ENCODE measurements at regions not wholly inside any gene's neighbourhood (a gene's known extent, or its start where the extent isn't known, plus 50 kb on each side); places are given as distances from the start of the nearest gene placed in this dataset.

DNA sequence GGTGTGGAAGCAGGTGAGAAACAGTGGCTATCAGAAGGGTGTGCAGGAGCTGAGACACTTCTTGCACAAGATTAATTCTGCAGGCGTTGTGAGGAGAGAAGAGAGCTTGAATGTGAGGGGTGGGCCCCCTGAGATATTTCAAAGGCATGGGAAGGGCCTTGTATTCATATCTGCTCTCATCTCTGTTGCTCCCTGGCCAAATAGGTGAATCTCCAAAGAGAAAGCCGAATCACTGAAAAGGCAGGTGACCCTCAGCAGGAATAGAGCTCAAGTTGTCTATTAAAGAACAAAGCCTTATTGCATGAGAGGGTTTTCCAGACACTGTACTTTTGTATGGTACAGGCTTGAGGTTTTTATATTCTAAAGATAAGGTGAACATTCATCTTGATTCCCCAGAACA lies 373.1 kb downstream of the TMEM114 start:
- CTCF ChIA-PET: no interaction called here
- ATAC-seq: no peak

More for the DNA sequence above, 373.1 kb downstream of the TMEM114 start:
- no peak overlapping the region for H3K27ac ChIP-seq (ENCODE audit: low read depth, low read length)
- no peak overlapping the region for H2AFZ ChIP-seq (ENCODE audit: low read depth, low read length, poor library complexity, severe bottlenecking)
- no peaks in the 10 kb centered on the region for H3K4me1 ChIP-seq (ENCODE audit: control insufficient read depth in 1 of 2, insufficient read depth in 2 of 2, low read length in 2 of 2)
- H3K4me3 ChIP-seq (replicated peaks in 1 of 2; ENCODE audit: low read depth in 1 of 2, low read length in 2 of 2): no peak overlapping the region
- H3K9me3 ChIP-seq (ENCODE audit: control insufficient read depth in 1 of 2, insufficient read depth in 1 of 2, low read depth in 1 of 2, low read length in 2 of 2): peaks cover 0 to 8% of the 10 kb centered on the region in 2 experiments; a peak in 2 of 4 replicates
- no peaks in the 10 kb centered on the region for H3K9me2 ChIP-seq (ENCODE audit: insufficient read depth)
- POLR2A ChIA-PET: no interaction called here
- no peaks in the 10 kb centered on the region for H3K79me2 ChIP-seq (ENCODE audit: insufficient read depth, low read length)
- no peak overlapping the region for H3K9ac ChIP-seq (ENCODE audit: low read length)
- no peaks in the 10 kb centered on the region for H3K27me3 ChIP-seq (ENCODE audit: insufficient read depth, low read length)
- no peaks in the 10 kb centered on the region for H4K20me1 ChIP-seq (ENCODE audit: insufficient read depth)
- H3K4me2 ChIP-seq (ENCODE audit: low read length): no peak overlapping the region
- RAD21 ChIA-PET (ENCODE audit: low non-redundant PET in 1 of 2, low total read pairs in 2 of 2, uncharacterized antibody in 2 of 2, unreplicated experiment in 2 of 2): no interaction called here
- intact Hi-C loops (cut with micrococcal nuclease): no loop called here
- no peak for DNase-seq (ENCODE audit: low read depth, low spot score)
- no TSS peak for BruUV-seq (replicated peaks)
- H3K36me3 ChIP-seq (ENCODE audit: control insufficient read depth in 1 of 2, insufficient read depth in 2 of 2, low read length in 2 of 2): no peaks in the 10 kb centered on the region
- TF ChIP-seq EZH2 (IDR thresholded peaks at IDR 0.05) (no peak), SIN3A (IDR thresholded peaks at IDR 0.05; ENCODE audit: low read depth) (no peak), EGR1 (IDR thresholded peaks at IDR 0.05; ENCODE audit: low read depth) (no peak), CBX3 (IDR thresholded peaks at IDR 0.05; ENCODE audit: low read depth) (no peak), SP1 (IDR thresholded peaks at IDR 0.05; ENCODE audit: low read depth) (no peak)
- TF ChIP-seq, protein P1, sequence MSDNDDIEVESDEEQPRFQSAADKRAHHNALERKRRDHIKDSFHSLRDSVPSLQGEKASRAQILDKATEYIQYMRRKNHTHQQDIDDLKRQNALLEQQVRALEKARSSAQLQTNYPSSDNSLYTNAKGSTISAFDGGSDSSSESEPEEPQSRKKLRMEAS (IDR thresholded peaks at IDR 0.05): no peak
- TF ChIP-seq, protein P2, sequence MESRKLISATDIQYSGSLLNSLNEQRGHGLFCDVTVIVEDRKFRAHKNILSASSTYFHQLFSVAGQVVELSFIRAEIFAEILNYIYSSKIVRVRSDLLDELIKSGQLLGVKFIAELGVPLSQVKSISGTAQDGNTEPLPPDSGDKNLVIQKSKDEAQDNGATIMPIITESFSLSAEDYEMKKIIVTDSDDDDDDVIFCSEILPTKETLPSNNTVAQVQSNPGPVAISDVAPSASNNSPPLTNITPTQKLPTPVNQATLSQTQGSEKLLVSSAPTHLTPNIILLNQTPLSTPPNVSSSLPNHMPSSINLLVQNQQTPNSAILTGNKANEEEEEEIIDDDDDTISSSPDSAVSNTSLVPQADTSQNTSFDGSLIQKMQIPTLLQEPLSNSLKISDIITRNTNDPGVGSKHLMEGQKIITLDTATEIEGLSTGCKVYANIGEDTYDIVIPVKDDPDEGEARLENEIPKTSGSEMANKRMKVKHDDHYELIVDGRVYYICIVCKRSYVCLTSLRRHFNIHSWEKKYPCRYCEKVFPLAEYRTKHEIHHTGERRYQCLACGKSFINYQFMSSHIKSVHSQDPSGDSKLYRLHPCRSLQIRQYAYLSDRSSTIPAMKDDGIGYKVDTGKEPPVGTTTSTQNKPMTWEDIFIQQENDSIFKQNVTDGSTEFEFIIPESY (IDR thresholded peaks at IDR 0.05; ENCODE audit: extremely low read depth, insufficient replicate concordance, low read length): no peak
- TF ChIP-seq, protein P3, sequence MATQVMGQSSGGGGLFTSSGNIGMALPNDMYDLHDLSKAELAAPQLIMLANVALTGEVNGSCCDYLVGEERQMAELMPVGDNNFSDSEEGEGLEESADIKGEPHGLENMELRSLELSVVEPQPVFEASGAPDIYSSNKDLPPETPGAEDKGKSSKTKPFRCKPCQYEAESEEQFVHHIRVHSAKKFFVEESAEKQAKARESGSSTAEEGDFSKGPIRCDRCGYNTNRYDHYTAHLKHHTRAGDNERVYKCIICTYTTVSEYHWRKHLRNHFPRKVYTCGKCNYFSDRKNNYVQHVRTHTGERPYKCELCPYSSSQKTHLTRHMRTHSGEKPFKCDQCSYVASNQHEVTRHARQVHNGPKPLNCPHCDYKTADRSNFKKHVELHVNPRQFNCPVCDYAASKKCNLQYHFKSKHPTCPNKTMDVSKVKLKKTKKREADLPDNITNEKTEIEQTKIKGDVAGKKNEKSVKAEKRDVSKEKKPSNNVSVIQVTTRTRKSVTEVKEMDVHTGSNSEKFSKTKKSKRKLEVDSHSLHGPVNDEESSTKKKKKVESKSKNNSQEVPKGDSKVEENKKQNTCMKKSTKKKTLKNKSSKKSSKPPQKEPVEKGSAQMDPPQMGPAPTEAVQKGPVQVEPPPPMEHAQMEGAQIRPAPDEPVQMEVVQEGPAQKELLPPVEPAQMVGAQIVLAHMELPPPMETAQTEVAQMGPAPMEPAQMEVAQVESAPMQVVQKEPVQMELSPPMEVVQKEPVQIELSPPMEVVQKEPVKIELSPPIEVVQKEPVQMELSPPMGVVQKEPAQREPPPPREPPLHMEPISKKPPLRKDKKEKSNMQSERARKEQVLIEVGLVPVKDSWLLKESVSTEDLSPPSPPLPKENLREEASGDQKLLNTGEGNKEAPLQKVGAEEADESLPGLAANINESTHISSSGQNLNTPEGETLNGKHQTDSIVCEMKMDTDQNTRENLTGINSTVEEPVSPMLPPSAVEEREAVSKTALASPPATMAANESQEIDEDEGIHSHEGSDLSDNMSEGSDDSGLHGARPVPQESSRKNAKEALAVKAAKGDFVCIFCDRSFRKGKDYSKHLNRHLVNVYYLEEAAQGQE (IDR thresholded peaks at IDR 0.05; ENCODE audit: low read depth): no peak

Measured in HCT116 (cell line).